Duodenal mucosa (tissue), 2 donors: ENCODE measurements at regions not wholly inside any gene's neighbourhood (a gene's known extent, or its start where the extent isn't known, plus 50 kb on each side); places are given as distances from the start of the nearest gene placed in this dataset.

ENCODE experiments used
- H3K27ac ChIP-seq: one replicate; pipeline ENCODE4 v1.7.0; 2013; ENCODE audit warnings: low read depth, low read length
- H3K27me3 ChIP-seq, 2 donors: one replicate each; pipeline ENCODE4 v1.7.0; 2013; ENCODE audit warnings: low read length in 2 of 2, control low read depth in 1 of 2; ENCODE audit not compliant: insufficient read depth in 2 of 2, control insufficient read depth in 1 of 2
- H3K36me3 ChIP-seq, 2 donors: one replicate each; pipeline ENCODE4 v1.7.0; 2013; ENCODE audit warnings: low read length in 2 of 2, control low read depth in 1 of 2; ENCODE audit not compliant: insufficient read depth in 2 of 2, control insufficient read depth in 1 of 2
- H3K4me1 ChIP-seq, 2 donors: one replicate each; pipeline ENCODE4 v1.7.0; 2013; ENCODE audit warnings: low read length in 2 of 2, control low read depth in 1 of 2; ENCODE audit not compliant: insufficient read depth in 2 of 2, control insufficient read depth in 1 of 2
- H3K4me3 ChIP-seq, 2 donors: one replicate each; pipeline ENCODE4 v1.7.0; 2013; ENCODE audit warnings: low read length in 2 of 2, low read depth in 1 of 2
- H3K9ac ChIP-seq, 2 donors: one replicate each; pipeline ENCODE4 v1.7.0; 2013; ENCODE audit warnings: low read length in 2 of 2, low read depth in 1 of 2
- H3K9me3 ChIP-seq, 2 donors: one replicate each; pipeline ENCODE4 v1.7.0; 2013; ENCODE audit warnings: low read length in 2 of 2, control low read depth in 1 of 2; ENCODE audit not compliant: control insufficient read depth in 1 of 2

GRCh38 chr5:106171708-106172107 lies 1499.0 kb downstream of the EFNA5 start:
- no peaks in the 10 kb centered on the region for H3K4me1 ChIP-seq

GRCh38 chr5:106171132-106171531 lies 1499.6 kb downstream of the EFNA5 start:
- H3K27me3 ChIP-seq: no peaks in the 10 kb centered on the region
- no peaks in the 10 kb centered on the region for H3K36me3 ChIP-seq
- H3K9me3 ChIP-seq: peaks cover 0 to 4% of the 10 kb centered on the region in 2 donors
- H3K4me1 ChIP-seq: no peaks in the 10 kb centered on the region
- no peak overlapping the region for H3K27ac ChIP-seq
- H3K9ac ChIP-seq: no peak overlapping the region
- no peak overlapping the region for H3K4me3 ChIP-seq

More at GRCh38 chr5:106171708-106172107, 1499.0 kb downstream of the EFNA5 start:
- Histone ChIP-seq H3K4me3 (no peak overlapping the region), H3K27ac (no peak overlapping the region), H3K36me3 (no peaks in the 10 kb centered on the region), H3K9ac (no peak overlapping the region), H3K9me3 (peaks cover 0 to 4% of the 10 kb centered on the region in 2 donors), H3K27me3 (no peaks in the 10 kb centered on the region)

GRCh38 chr5:106167766-106168165 lies 1503.0 kb downstream of the EFNA5 start:
- H3K27me3 ChIP-seq: no peaks in the 10 kb centered on the region
- no peaks in the 10 kb centered on the region for H3K36me3 ChIP-seq
- H3K9me3 ChIP-seq: no peaks in the 10 kb centered on the region
- H3K9ac ChIP-seq: no peak overlapping the region
- H3K4me3 ChIP-seq: no peak overlapping the region
- H3K27ac ChIP-seq: no peak overlapping the region
- H3K4me1 ChIP-seq: no peaks in the 10 kb centered on the region

GRCh38 chr5:106163233-106163632 lies 1507.5 kb downstream of the EFNA5 start:
- Histone ChIP-seq H3K9me3 (no peaks in the 10 kb centered on the region), H3K4me3 (no peak overlapping the region), H3K9ac (no peak overlapping the region), H3K27me3 (no peaks in the 10 kb centered on the region), H3K36me3 (no peaks in the 10 kb centered on the region), H3K4me1 (no peaks in the 10 kb centered on the region), H3K27ac (no peak overlapping the region)

GRCh38 chr5:106159616-106160015 lies 1511.1 kb downstream of the EFNA5 start:
- no peaks in the 10 kb centered on the region for H3K9me3 ChIP-seq

GRCh38 chr5:106154280-106154716 lies 1516.4 kb downstream of the EFNA5 start:
- Histone ChIP-seq H3K4me1 (no peaks in the 10 kb centered on the region), H3K9me3 (no peaks in the 10 kb centered on the region), H3K9ac (no peak overlapping the region), H3K27me3 (no peaks in the 10 kb centered on the region), H3K4me3 (no peak overlapping the region), H3K36me3 (no peaks in the 10 kb centered on the region), H3K27ac (no peak overlapping the region)

More at GRCh38 chr5:106159616-106160015, 1511.1 kb downstream of the EFNA5 start:
- Histone ChIP-seq H3K9ac (no peak overlapping the region), H3K36me3 (no peaks in the 10 kb centered on the region), H3K4me1 (no peaks in the 10 kb centered on the region), H3K27me3 (no peaks in the 10 kb centered on the region), H3K4me3 (no peak overlapping the region), H3K27ac (no peak overlapping the region)

GRCh38 chr5:106152569-106152968 lies 1518.2 kb downstream of the EFNA5 start:
- Histone ChIP-seq H3K27ac (no peak overlapping the region), H3K36me3 (no peaks in the 10 kb centered on the region), H3K9me3 (no peaks in the 10 kb centered on the region), H3K4me1 (no peaks in the 10 kb centered on the region), H3K9ac (no peak overlapping the region), H3K27me3 (no peaks in the 10 kb centered on the region), H3K4me3 (no peak overlapping the region)

GRCh38 chr5:106142116-106142515 lies 1528.6 kb downstream of the EFNA5 start:
- Histone ChIP-seq H3K27me3 (no peaks in the 10 kb centered on the region), H3K4me1 (no peaks in the 10 kb centered on the region), H3K9me3 (no peaks in the 10 kb centered on the region), H3K27ac (no peak overlapping the region), H3K4me3 (no peak overlapping the region), H3K9ac (no peak overlapping the region), H3K36me3 (no peaks in the 10 kb centered on the region)

GRCh38 chr5:106140101-106140500 lies 1530.6 kb downstream of the EFNA5 start:
- H3K4me1 ChIP-seq: no peaks in the 10 kb centered on the region
- H3K27me3 ChIP-seq: no peaks in the 10 kb centered on the region
- no peak overlapping the region for H3K9ac ChIP-seq

GRCh38 chr5:106136061-106136460 lies 1534.7 kb downstream of the EFNA5 start:
- Histone ChIP-seq H3K4me1 (no peaks in the 10 kb centered on the region), H3K9me3 (no peaks in the 10 kb centered on the region), H3K9ac (no peak overlapping the region), H3K4me3 (no peak overlapping the region), H3K27me3 (no peaks in the 10 kb centered on the region), H3K27ac (no peak overlapping the region), H3K36me3 (no peaks in the 10 kb centered on the region)

More at GRCh38 chr5:106140101-106140500, 1530.6 kb downstream of the EFNA5 start:
- Histone ChIP-seq H3K9me3 (no peaks in the 10 kb centered on the region), H3K36me3 (no peaks in the 10 kb centered on the region), H3K27ac (no peak overlapping the region), H3K4me3 (no peak overlapping the region)

GRCh38 chr5:106135473-106135872 lies 1535.3 kb downstream of the EFNA5 start:
- H3K27me3 ChIP-seq: no peaks in the 10 kb centered on the region
- H3K4me3 ChIP-seq: no peak overlapping the region
- H3K9ac ChIP-seq: no peak overlapping the region
- no peak overlapping the region for H3K27ac ChIP-seq
- H3K4me1 ChIP-seq: no peaks in the 10 kb centered on the region
- no peaks in the 10 kb centered on the region for H3K9me3 ChIP-seq
- H3K36me3 ChIP-seq: no peaks in the 10 kb centered on the region
